Ishikawa (cell line): ENCODE measurements at regions not wholly inside any gene's neighbourhood (a gene's known extent, or its start where the extent isn't known, plus 50 kb on each side); places are given as distances from the start of the nearest gene placed in this dataset.

Experiments used
- CEBPB ChIP-seq: IDR thresholded peaks from 2 replicates; pipeline ENCODE4 v1.6.1; 2012
- CREB1 ChIP-seq: IDR thresholded peaks from 2 replicates; pipeline ENCODE4 v1.6.1; 2012; ENCODE audit warnings: low read depth
- EGR1 ChIP-seq: IDR thresholded peaks from 2 replicates; pipeline ENCODE4 v1.6.1; 2012
- EP300 ChIP-seq: IDR thresholded peaks from 2 replicates; pipeline ENCODE4 v1.6.1; 2012; ENCODE audit warnings: borderline replicate concordance
- FOXM1 ChIP-seq: IDR thresholded peaks from 2 replicates; pipeline ENCODE4 v1.6.1; 2012; ENCODE audit warnings: low read depth, borderline replicate concordance
- MAX ChIP-seq: IDR thresholded peaks from 2 replicates; pipeline ENCODE4 v1.6.1; 2012
- NFIC ChIP-seq: IDR thresholded peaks from 2 replicates; pipeline ENCODE4 v1.6.1; 2012
- RAD21 ChIP-seq: IDR thresholded peaks from 2 replicates; pipeline ENCODE4 v1.6.1; 2012; ENCODE audit warnings: low read depth
- TAF1 ChIP-seq: IDR thresholded peaks from 2 replicates; pipeline ENCODE4 v1.6.1; 2012; ENCODE audit warnings: low read depth, mild to moderate bottlenecking
- TCF12 ChIP-seq: IDR thresholded peaks from 2 replicates; pipeline ENCODE4 v1.6.1; 2012; ENCODE audit warnings: low read depth
- TEAD4 ChIP-seq: IDR thresholded peaks from 2 replicates; pipeline ENCODE4 v1.6.1; 2012
- USF1 ChIP-seq: IDR thresholded peaks from 2 replicates; pipeline ENCODE4 v1.6.1; 2012
- YY1 ChIP-seq: IDR thresholded peaks from 2 replicates; pipeline ENCODE4 v1.6.1; 2012; ENCODE audit warnings: low read depth
- ZBTB7A ChIP-seq: IDR thresholded peaks from 2 replicates; pipeline ENCODE4 v1.6.1; 2012; ENCODE audit warnings: low read depth
- TF ChIP-seq, protein P1 (sequence below): IDR thresholded peaks from 2 replicates; pipeline ENCODE4 v1.6.1; 2012; ENCODE audit warnings: low read depth, mild to moderate bottlenecking

GRCh38 chr5:91280362-91281269, 102.5 kb downstream of the ARRDC3 start:
- TF ChIP-seq YY1 (0 out of 2 replicates have a peak, but pooled peaks have one; percentile 5), CEBPB (peak; percentile 14; the same call in 1 of the 2 replicates), TAF1 (peak; percentile 70), RAD21 (peak; percentile 30; the same call in 1 of the 2 replicates), FOXM1 (peak; percentile 75), EP300 (peak; percentile 95), USF1 (peak; percentile 57; the same call in 1 of the 2 replicates), TEAD4 (peak; percentile 81), ZBTB7A (peak; percentile 96), CREB1 (peak; percentile 33; the same call in 1 of the 2 replicates), TCF12 (peak; percentile 95), EGR1 (0 out of 2 replicates have a peak, but pooled peaks have one; percentile 19), MAX (peak; percentile 76), NFIC (peak; percentile 91)
- TF ChIP-seq, protein P1, sequence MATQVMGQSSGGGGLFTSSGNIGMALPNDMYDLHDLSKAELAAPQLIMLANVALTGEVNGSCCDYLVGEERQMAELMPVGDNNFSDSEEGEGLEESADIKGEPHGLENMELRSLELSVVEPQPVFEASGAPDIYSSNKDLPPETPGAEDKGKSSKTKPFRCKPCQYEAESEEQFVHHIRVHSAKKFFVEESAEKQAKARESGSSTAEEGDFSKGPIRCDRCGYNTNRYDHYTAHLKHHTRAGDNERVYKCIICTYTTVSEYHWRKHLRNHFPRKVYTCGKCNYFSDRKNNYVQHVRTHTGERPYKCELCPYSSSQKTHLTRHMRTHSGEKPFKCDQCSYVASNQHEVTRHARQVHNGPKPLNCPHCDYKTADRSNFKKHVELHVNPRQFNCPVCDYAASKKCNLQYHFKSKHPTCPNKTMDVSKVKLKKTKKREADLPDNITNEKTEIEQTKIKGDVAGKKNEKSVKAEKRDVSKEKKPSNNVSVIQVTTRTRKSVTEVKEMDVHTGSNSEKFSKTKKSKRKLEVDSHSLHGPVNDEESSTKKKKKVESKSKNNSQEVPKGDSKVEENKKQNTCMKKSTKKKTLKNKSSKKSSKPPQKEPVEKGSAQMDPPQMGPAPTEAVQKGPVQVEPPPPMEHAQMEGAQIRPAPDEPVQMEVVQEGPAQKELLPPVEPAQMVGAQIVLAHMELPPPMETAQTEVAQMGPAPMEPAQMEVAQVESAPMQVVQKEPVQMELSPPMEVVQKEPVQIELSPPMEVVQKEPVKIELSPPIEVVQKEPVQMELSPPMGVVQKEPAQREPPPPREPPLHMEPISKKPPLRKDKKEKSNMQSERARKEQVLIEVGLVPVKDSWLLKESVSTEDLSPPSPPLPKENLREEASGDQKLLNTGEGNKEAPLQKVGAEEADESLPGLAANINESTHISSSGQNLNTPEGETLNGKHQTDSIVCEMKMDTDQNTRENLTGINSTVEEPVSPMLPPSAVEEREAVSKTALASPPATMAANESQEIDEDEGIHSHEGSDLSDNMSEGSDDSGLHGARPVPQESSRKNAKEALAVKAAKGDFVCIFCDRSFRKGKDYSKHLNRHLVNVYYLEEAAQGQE, result 0 out of 2 replicates have a peak, but pooled peaks have one; percentile 7

- TF ChIP-seq TCF12 (peak; percentile 87), MAX (peak; percentile 41; the same call in 1 of the 2 replicates), USF1 (peak; percentile 72), TEAD4 (peak; percentile 72), CEBPB (no peak), NFIC (peak; percentile 71), YY1 (no peak), EGR1 (peak; percentile 46; the same call in 1 of the 2 replicates), EP300 (peak; percentile 89), TAF1 (no peak), FOXM1 (peak; percentile 83)
- TF ChIP-seq, protein P1, result no peak
Measured at GRCh38 chr5:91277840-91278239, 105.3 kb downstream of the ARRDC3 start.

GRCh38 chr5:91277093-91277626, 106.0 kb downstream of the ARRDC3 start:
- TF ChIP-seq TEAD4 (peak; percentile 62), USF1 (no peak), EGR1 (no peak), CREB1 (no peak), FOXM1 (no peak), EP300 (peak; percentile 62; the same call in 1 of the 2 replicates), TCF12 (peak; percentile 27; the same call in 1 of the 2 replicates), ZBTB7A (no peak), MAX (no peak), NFIC (peak; percentile 80), YY1 (no peak), RAD21 (no peak), CEBPB (no peak), TAF1 (no peak)
- TF ChIP-seq, protein P1, result no peak
